Keratinocyte (primary cell): ENCODE measurements at regions not wholly inside any gene's neighbourhood (a gene's known extent, or its start where the extent isn't known, plus 50 kb on each side); places are given as distances from the start of the nearest gene placed in this dataset.
"Not testable (repeated sequence)": the region's sequence is repeated elsewhere in the genome, so short reads cannot be mapped to it uniquely, and the experiment has no call there.

Source experiments
- DNase-seq: peaks from one replicate; pipeline ENCODE4 v3.0.0-alpha.2; 2011; ENCODE audit warnings: low read depth, missing footprints, low spot score
- FAIRE-seq: peaks from 2 replicates; lab custom pipeline; 2011; peaks lifted over from hg19 to GRCh38; lab: Jason Lieb, UNC
- H2AFZ ChIP-seq: 2 replicates; pipeline ENCODE4 v1.6.0; 2012; ENCODE audit warnings: low read length, control low read depth, inconsistent platforms; ENCODE audit not compliant: control insufficient read depth
- H3K27ac ChIP-seq: 2 replicates; pipeline ENCODE4 v1.5.1; 2011; ENCODE audit warnings: low read length; ENCODE audit not compliant: control insufficient read depth, insufficient read depth
- H3K27me3 ChIP-seq: 3 replicates; pipeline ENCODE4 v1.6.0; 2011; ENCODE audit warnings: low read length; ENCODE audit not compliant: control insufficient read depth, insufficient read depth; ENCODE audit errors: extremely low read depth
- H3K36me3 ChIP-seq, 2 experiments: 2 replicates in 1 of 2; 3 replicates in 1 of 2; pipeline ENCODE4 v1.5.1; 2011; ENCODE audit warnings: low read length in 2 of 2, mild to moderate bottlenecking in 1 of 2; ENCODE audit not compliant: control insufficient read depth in 2 of 2, insufficient read depth in 2 of 2; ENCODE audit errors: extremely low read depth in 1 of 2
- H3K4me1 ChIP-seq: 3 replicates; pipeline ENCODE4 v1.5.1; 2011; ENCODE audit warnings: low read length; ENCODE audit not compliant: control insufficient read depth, insufficient read depth; ENCODE audit errors: extremely low read depth
- H3K4me2 ChIP-seq: 3 replicates; pipeline ENCODE4 v1.6.0; 2011; ENCODE audit warnings: low read depth, low read length; ENCODE audit not compliant: control insufficient read depth, insufficient read depth; ENCODE audit errors: extremely low read depth
- H3K4me3 ChIP-seq, 3 experiments: fragments of 200-600 bp in 1 of 3; sonication (generic) in 1 of 3; 2 replicates in 2 of 3; 3 replicates in 1 of 3; pipeline ENCODE4 v1.5.1; 2011 to 2016; ENCODE audit warnings: low read length in 3 of 3, mild to moderate bottlenecking in 3 of 3, control low read depth in 2 of 3, inconsistent platforms in 1 of 3, low read depth in 1 of 3, mixed read lengths in 1 of 3, mixed run types in 1 of 3, moderate library complexity in 1 of 3; ENCODE audit not compliant: control insufficient read depth in 2 of 3, insufficient read depth in 2 of 3; ENCODE audit errors: extremely low read depth in 1 of 3
- H3K79me2 ChIP-seq: 2 replicates; pipeline ENCODE4 v1.6.0; 2012; ENCODE audit warnings: low read length; ENCODE audit not compliant: control insufficient read depth, insufficient read depth
- H3K9ac ChIP-seq: 3 replicates; pipeline ENCODE4 v1.6.0; 2011; ENCODE audit warnings: low read length; ENCODE audit not compliant: control insufficient read depth, insufficient read depth; ENCODE audit errors: extremely low read depth
- H3K9me1 ChIP-seq: 3 replicates; pipeline ENCODE4 v1.6.0; 2011; ENCODE audit warnings: low read length; ENCODE audit not compliant: control insufficient read depth, insufficient read depth; ENCODE audit errors: extremely low read depth
- H3K9me3 ChIP-seq: 2 replicates; pipeline ENCODE4 v1.5.1; 2012; ENCODE audit warnings: low read depth, low read length; ENCODE audit not compliant: control insufficient read depth
- H4K20me1 ChIP-seq: 3 replicates; pipeline ENCODE4 v1.6.0; 2011; ENCODE audit warnings: low read length; ENCODE audit not compliant: control insufficient read depth, insufficient read depth; ENCODE audit errors: extremely low read depth
- CTCF ChIP-seq, 3 experiments: IDR thresholded peaks in 1 of 3; conservative IDR thresholded peaks in 1 of 3; optimal IDR thresholded peaks in 1 of 3; 2 replicates in 2 of 3; 3 replicates in 1 of 3; pipeline versions ENCODE3 to v1.5.1; 2011; ENCODE audit warnings: low read length in 3 of 3, mild to moderate bottlenecking in 3 of 3, moderate library complexity in 2 of 3, control low read depth in 1 of 3, inconsistent platforms in 1 of 3; ENCODE audit not compliant: insufficient read depth in 2 of 3; ENCODE audit errors: extremely low read depth in 1 of 3
- EZH2 ChIP-seq: IDR thresholded peaks from one replicate; pipeline ENCODE4 v1.6.1; 2012; ENCODE audit warnings: inconsistent platforms, mild to moderate bottlenecking, low read length, moderate library complexity
- dilution Hi-C: fragments of 300-500 bp; cut with MboI; formaldehyde crosslinking; loops from one replicate; pipeline ENCODE4 v1.7.0; 2020; ENCODE audit warnings: low sequenced_read_pairs; ENCODE audit not compliant: extremely low pct_ligation_motif_present

DNA sequence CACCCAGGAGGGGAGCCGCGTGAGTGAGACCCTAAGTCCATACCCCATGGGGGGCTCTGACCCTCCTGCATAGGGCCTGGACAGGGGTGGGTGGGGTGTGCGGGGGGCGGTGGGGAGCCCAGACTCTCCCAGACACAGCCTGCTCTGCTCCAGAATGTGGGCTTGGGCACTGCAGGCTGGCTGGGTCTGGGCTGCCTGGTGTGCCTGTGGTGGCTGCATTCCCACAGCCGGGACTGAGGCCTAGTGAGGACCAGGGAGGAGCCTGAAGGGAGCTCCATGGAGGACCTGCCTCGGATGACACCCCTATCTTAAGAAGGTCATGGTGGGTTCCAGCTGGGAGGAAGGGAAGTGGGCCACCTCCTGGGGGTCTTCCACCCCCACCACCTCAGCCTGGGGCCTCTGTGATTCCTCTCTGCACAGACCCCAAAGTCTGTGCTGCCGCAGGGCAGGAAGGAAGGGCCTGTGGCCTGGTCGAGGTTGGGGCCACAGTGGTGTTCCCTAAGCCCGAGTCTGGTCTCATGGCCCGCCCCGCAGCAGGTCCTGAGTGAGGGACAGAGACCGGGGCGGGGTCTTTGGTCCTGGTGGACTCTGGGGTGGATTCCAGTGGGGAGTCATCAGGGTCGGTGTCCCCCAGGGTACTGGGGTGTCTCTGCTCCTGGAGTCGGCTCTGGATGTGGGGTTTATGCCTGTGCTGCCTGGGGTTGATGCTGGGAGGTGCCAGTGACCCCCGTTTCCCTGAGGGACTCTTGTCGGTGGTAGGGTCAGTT is 392.3 kb downstream of the TMEM121 start:
- H3K9ac ChIP-seq: no peak overlapping the region
- no peak for FAIRE-seq
- no peaks in the 10 kb centered on the region for H4K20me1 ChIP-seq
- H2AFZ ChIP-seq: no peak overlapping the region
- H3K9me1 ChIP-seq: no peaks in the 10 kb centered on the region
- H3K4me3 ChIP-seq: no peak overlapping the region
- H3K27ac ChIP-seq: no peak overlapping the region
- no peaks in the 10 kb centered on the region for H3K4me1 ChIP-seq
- H3K79me2 ChIP-seq: no peaks in the 10 kb centered on the region
- no peaks in the 10 kb centered on the region for H3K36me3 ChIP-seq
- H3K27me3 ChIP-seq: no peaks in the 10 kb centered on the region
- H3K4me2 ChIP-seq: no peak overlapping the region
- no peak for DNase-seq
- H3K9me3 ChIP-seq: peaks cover 3% of the 10 kb centered on the region
- dilution Hi-C loops: no loop called here
- no peak for TF ChIP-seq EZH2
- TF ChIP-seq CTCF (optimal IDR thresholded peaks at IDR 0.05 in 1 of 3, IDR thresholded peaks at IDR 0.05 in 1 of 3, conservative IDR thresholded peaks at IDR 0.05 in 1 of 3; ENCODE audit: extremely low read depth in 1 of 3, insufficient read depth in 2 of 3, low read length in 3 of 3): no peak

- FAIRE-seq: no peak
- dilution Hi-C loops: no loop called here
Measured at GRCh38 chr14:105919458-105920150, 393.2 kb downstream of the TMEM121 start.

GRCh38 chr14:105920151-105920700 is 393.8 kb downstream of the TMEM121 start:
- H3K27ac ChIP-seq, H3K9me3 ChIP-seq, H3K4me1 ChIP-seq, H3K27me3 ChIP-seq, H3K36me3 ChIP-seq, FAIRE-seq, H3K79me2 ChIP-seq, H3K4me3 ChIP-seq, H2AFZ ChIP-seq, dilution Hi-C loops, H3K9me1 ChIP-seq, H3K9ac ChIP-seq, DNase-seq, H4K20me1 ChIP-seq, H3K4me2 ChIP-seq: not testable (repeated sequence)

More at GRCh38 chr14:105919458-105920150, 393.2 kb downstream of the TMEM121 start:
- peaks cover 6% of the 10 kb centered on the region for H3K9me3 ChIP-seq
- no peaks in the 10 kb centered on the region for H3K4me1 ChIP-seq
- TF ChIP-seq EZH2 (no peak), CTCF (optimal IDR thresholded peaks at IDR 0.05 in 1 of 3, IDR thresholded peaks at IDR 0.05 in 1 of 3, conservative IDR thresholded peaks at IDR 0.05 in 1 of 3; ENCODE audit: extremely low read depth in 1 of 3, insufficient read depth in 2 of 3, low read length in 3 of 3) (no peak)
- H3K36me3 ChIP-seq: no peaks in the 10 kb centered on the region
- H2AFZ ChIP-seq: no peak overlapping the region
- no peaks in the 10 kb centered on the region for H4K20me1 ChIP-seq
- no peak overlapping the region for H3K4me3 ChIP-seq
- H3K27ac ChIP-seq: no peak overlapping the region
- no peaks in the 10 kb centered on the region for H3K27me3 ChIP-seq
- no peak overlapping the region for H3K4me2 ChIP-seq
- H3K79me2 ChIP-seq: no peaks in the 10 kb centered on the region
- H3K9ac ChIP-seq: no peak overlapping the region
- no peak for DNase-seq
- no peaks in the 10 kb centered on the region for H3K9me1 ChIP-seq
